ENCODE measurements at regions not wholly inside any gene's neighbourhood (a gene's known extent, or its start where the extent isn't known, plus 50 kb on each side); places are given as distances from the start of the nearest gene placed in this dataset.
A peak's percentile ranks its signal among the peaks of the same experiment; 100 is the strongest.
"Not testable (repeated sequence)": the region's sequence is repeated elsewhere in the genome, so short reads cannot be mapped to it uniquely, and the experiment has no call there.

DNA sequence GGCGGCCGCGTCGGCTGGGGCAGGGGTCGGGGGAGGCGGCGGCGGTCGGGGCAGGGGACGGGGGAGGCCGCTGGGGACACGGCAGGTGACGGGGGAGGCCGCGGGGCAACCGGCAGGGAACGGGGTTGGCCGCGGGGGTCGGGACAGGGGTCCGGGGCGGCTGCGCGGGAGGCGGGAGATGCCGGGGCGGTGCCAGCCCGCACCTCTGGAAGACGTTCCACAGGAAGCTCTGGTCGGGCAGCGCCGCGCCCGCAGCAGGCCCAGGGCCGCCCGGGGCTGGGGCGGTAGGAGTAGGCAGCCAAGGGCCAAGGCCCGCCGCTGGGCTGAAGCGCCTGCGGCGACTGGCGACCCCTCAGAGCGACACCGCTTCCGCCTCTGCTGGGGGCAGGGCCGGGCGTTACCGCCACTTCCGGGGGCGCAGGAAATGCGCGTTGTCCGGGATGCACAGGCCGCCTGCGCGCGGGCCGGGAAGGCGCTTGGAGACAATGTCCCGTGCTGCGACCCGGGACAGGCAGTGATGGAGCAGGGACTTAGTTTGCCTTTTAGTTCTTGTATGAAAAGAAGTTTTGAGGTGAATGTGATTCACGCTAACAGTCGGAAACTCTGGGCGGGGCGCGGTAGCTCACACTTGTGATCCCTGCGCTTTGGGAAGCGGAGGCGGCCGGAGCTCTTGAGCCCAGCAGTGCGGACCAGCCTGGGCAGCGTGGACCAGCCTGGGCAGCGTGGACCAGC lies 110.0 kb upstream of the LPCAT1 start:
- no peak overlapping the region for H2AFZ ChIP-seq
- H3F3A ChIP-seq (ENCODE audit: insufficient read depth, low read depth): no peaks in the 10 kb centered on the region
- H3K27ac ChIP-seq: no peak overlapping the region
- no peaks in the 10 kb centered on the region for H3K4me1 ChIP-seq (replicated peaks; ENCODE audit: insufficient read depth)
- no peak for TF ChIP-seq CTCF (conservative IDR thresholded peaks at IDR 0.05)
- TF ChIP-seq EZH2 (IDR thresholded peaks at IDR 0.05; ENCODE audit: low read depth): no peak
- intact Hi-C loops (cut with micrococcal nuclease; ENCODE audit: unreplicated experiment): no loop called here
- ChIA-PET POLR2A (ENCODE audit: unreplicated experiment) (no interaction called here), CTCF (interaction anchor here (1.0 kb wide), 1 partner anchor 10 kb away, joined by 4 read pairs; no protein-coding TSS in a partner anchor)
- H3K36me3 ChIP-seq (ENCODE audit: low read depth): no peaks in the 10 kb centered on the region
- H3K79me2 ChIP-seq (ENCODE audit: low read depth): no peaks in the 10 kb centered on the region
- H4K20me1 ChIP-seq (ENCODE audit: insufficient read depth): no peaks in the 10 kb centered on the region
- peak; percentile 35 to 88 for DNase-seq
- H3K27me3 ChIP-seq (ENCODE audit: insufficient read depth, low read depth): peaks cover 91% of the 10 kb centered on the region
- H3K4me2 ChIP-seq: peak overlapping the region; percentile 42; the same call in 1 of the 2 replicates
- H3K4me3 ChIP-seq: peak overlapping the region; percentile 43; the same call in 1 of the 2 replicates
- no TSS peak for BruUV-seq (replicated peaks)
- H3K9me3 ChIP-seq (ENCODE audit: insufficient read depth, low read depth): no peaks in the 10 kb centered on the region
- H3K9me2 ChIP-seq (ENCODE audit: insufficient read depth): no peaks in the 10 kb centered on the region

- H3K4me2 ChIP-seq; BruUV-seq (replicated peaks); H3K27ac ChIP-seq; H3K9me2 ChIP-seq (ENCODE audit: insufficient read depth); CTCF ChIA-PET; POLR2A ChIA-PET (ENCODE audit: unreplicated experiment); H3K36me3 ChIP-seq (ENCODE audit: low read depth); H3K9me3 ChIP-seq (ENCODE audit: insufficient read depth, low read depth); H3F3A ChIP-seq (ENCODE audit: insufficient read depth, low read depth); H2AFZ ChIP-seq; H3K4me3 ChIP-seq; H4K20me1 ChIP-seq (ENCODE audit: insufficient read depth); intact Hi-C loops (cut with micrococcal nuclease; ENCODE audit: unreplicated experiment); H3K79me2 ChIP-seq (ENCODE audit: low read depth); H3K4me1 ChIP-seq (replicated peaks; ENCODE audit: insufficient read depth): not testable (repeated sequence)
- DNase-seq: peak in 1 of 2 experiments; percentile 28
- peaks cover 85% of the 10 kb centered on the region for H3K27me3 ChIP-seq (ENCODE audit: insufficient read depth, low read depth)
These were observed 107.2 kb upstream of the LPCAT1 start for GRCh38 chr5:1631004-1631403.

- H3K36me3 ChIP-seq (ENCODE audit: low read depth); H3F3A ChIP-seq (ENCODE audit: insufficient read depth, low read depth); H3K79me2 ChIP-seq (ENCODE audit: low read depth); H3K4me2 ChIP-seq; intact Hi-C loops (cut with micrococcal nuclease; ENCODE audit: unreplicated experiment); H4K20me1 ChIP-seq (ENCODE audit: insufficient read depth); H3K27ac ChIP-seq; H2AFZ ChIP-seq; H3K9me2 ChIP-seq (ENCODE audit: insufficient read depth); BruUV-seq (replicated peaks); POLR2A ChIA-PET (ENCODE audit: unreplicated experiment); H3K4me3 ChIP-seq; H3K9me3 ChIP-seq (ENCODE audit: insufficient read depth, low read depth); H3K4me1 ChIP-seq (replicated peaks; ENCODE audit: insufficient read depth): not testable (repeated sequence)
- H3K27me3 ChIP-seq (ENCODE audit: insufficient read depth, low read depth): peaks cover 92% of the 10 kb centered on the region
- DNase-seq: peak in 1 of 2 experiments; percentile 22
- CTCF ChIA-PET: interaction anchor here (0.6 to 0.7 kb wide), 2 partner anchors 62 to 523 kb away, joined by 3 to 5 read pairs; no protein-coding TSS in a partner anchor
These were observed 102.6 kb upstream of the LPCAT1 start for GRCh38 chr5:1626397-1626796.

- H3K9me2 ChIP-seq (ENCODE audit: insufficient read depth); H4K20me1 ChIP-seq (ENCODE audit: insufficient read depth); H3F3A ChIP-seq (ENCODE audit: insufficient read depth, low read depth); H3K4me1 ChIP-seq (replicated peaks; ENCODE audit: insufficient read depth); H3K4me2 ChIP-seq; H3K4me3 ChIP-seq; BruUV-seq (replicated peaks); H3K36me3 ChIP-seq (ENCODE audit: low read depth); CTCF ChIA-PET; H2AFZ ChIP-seq; intact Hi-C loops (cut with micrococcal nuclease; ENCODE audit: unreplicated experiment); H3K79me2 ChIP-seq (ENCODE audit: low read depth); H3K27ac ChIP-seq; H3K9me3 ChIP-seq (ENCODE audit: insufficient read depth, low read depth): not testable (repeated sequence)
- peak in 1 of 2 experiments; percentile 11 for DNase-seq
- POLR2A ChIA-PET (ENCODE audit: unreplicated experiment): interaction anchor here (0.6 kb wide), 1 partner anchor 105 kb away, joined by 10 read pairs; no protein-coding TSS in a partner anchor
- H3K27me3 ChIP-seq (ENCODE audit: insufficient read depth, low read depth): peaks cover 100% of the 10 kb centered on the region
These were observed 95.8 kb upstream of the LPCAT1 start for GRCh38 chr5:1619531-1619930.

DNA sequence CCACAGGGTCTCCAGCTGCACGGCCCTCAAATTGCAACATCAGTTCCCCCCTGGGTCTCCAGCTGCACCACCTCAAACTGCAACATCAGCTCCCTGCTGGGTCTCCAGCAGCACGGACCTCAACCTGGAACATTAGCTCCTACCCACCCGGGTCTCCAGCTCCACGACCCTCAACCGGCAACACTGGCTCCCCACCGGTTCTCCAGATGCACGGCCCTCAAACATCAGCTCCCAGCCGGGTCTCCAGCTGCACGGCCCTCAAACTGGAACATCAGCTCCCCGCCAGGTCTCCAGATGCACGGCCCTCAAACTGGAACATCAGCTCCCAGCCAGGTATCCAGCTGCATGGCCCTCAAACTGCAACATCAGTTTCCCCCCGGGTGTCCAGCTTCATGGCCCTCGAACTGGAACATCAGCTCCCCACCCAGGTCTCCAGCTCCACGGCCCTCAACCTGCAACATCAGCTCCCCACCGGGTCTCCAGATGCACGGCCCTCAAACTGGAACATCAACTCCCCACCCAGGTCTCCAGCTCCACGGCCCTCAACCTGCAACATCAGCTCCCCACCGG lies 94.6 kb upstream of the LPCAT1 start:
- H3K4me1 ChIP-seq (replicated peaks; ENCODE audit: insufficient read depth); BruUV-seq (replicated peaks); H3K36me3 ChIP-seq (ENCODE audit: low read depth); intact Hi-C loops (cut with micrococcal nuclease; ENCODE audit: unreplicated experiment); H2AFZ ChIP-seq; H3K79me2 ChIP-seq (ENCODE audit: low read depth); H4K20me1 ChIP-seq (ENCODE audit: insufficient read depth); CTCF ChIA-PET; H3K9me2 ChIP-seq (ENCODE audit: insufficient read depth); H3K4me3 ChIP-seq; H3K27ac ChIP-seq; POLR2A ChIA-PET (ENCODE audit: unreplicated experiment); H3F3A ChIP-seq (ENCODE audit: insufficient read depth, low read depth); H3K4me2 ChIP-seq; H3K9me3 ChIP-seq (ENCODE audit: insufficient read depth, low read depth): not testable (repeated sequence)
- H3K27me3 ChIP-seq (ENCODE audit: insufficient read depth, low read depth): peaks cover 96% of the 10 kb centered on the region
- DNase-seq: peak in 1 of 2 experiments; percentile 23

DNA sequence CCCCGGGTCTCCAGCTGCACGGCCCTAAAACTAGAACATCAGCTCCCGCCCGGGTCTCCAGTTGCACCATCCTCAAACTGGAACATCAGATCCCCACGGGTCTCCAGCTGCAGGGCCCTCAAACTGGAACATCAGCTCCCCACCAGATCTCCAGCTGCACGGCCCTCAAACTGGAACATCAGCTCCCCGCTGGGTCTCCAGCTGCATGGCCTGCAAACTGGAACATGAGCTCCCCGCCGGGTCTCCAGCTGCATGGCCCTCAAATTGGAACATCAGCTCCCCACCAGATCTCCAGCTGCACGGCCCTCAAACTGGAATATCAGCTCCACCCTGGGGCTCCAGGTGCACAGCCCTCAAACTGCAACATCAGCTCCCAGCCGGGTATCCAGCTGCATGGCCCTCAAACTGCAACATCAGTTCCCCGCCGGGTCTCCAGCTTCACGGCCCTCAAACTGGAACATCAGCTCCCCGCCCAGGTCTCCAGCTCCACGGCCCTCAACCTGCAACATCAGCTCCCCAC lies 93.5 kb upstream of the LPCAT1 start:
- H2AFZ ChIP-seq; BruUV-seq (replicated peaks); intact Hi-C loops (cut with micrococcal nuclease; ENCODE audit: unreplicated experiment); H3F3A ChIP-seq (ENCODE audit: insufficient read depth, low read depth); H3K9me2 ChIP-seq (ENCODE audit: insufficient read depth); H3K4me1 ChIP-seq (replicated peaks; ENCODE audit: insufficient read depth); POLR2A ChIA-PET (ENCODE audit: unreplicated experiment); DNase-seq; H3K79me2 ChIP-seq (ENCODE audit: low read depth); CTCF ChIA-PET; H3K4me2 ChIP-seq; H3K4me3 ChIP-seq; H3K9me3 ChIP-seq (ENCODE audit: insufficient read depth, low read depth); H3K36me3 ChIP-seq (ENCODE audit: low read depth); H4K20me1 ChIP-seq (ENCODE audit: insufficient read depth); H3K27ac ChIP-seq: not testable (repeated sequence)
- H3K27me3 ChIP-seq (ENCODE audit: insufficient read depth, low read depth): peaks cover 96% of the 10 kb centered on the region

All from PC-9 (cell line).